Fibroblast of skin of right biceps (primary cell): ENCODE measurements at regions not wholly inside any gene's neighbourhood (a gene's known extent, or its start where the extent isn't known, plus 50 kb on each side); places are given as distances from the start of the nearest gene placed in this dataset.
A peak's percentile ranks its signal among the peaks of the same experiment; 100 is the strongest.

Source experiments
- DNase-seq: peaks from one replicate; pipeline ENCODE4 v3.0.0-alpha.2; 2013

- DNase-seq = no peak
Observed at GRCh38 chr2:23124214-23124750, 260.7 kb upstream of the KLHL29 start.

GRCh38 chr2:23127465-23127864, 257.5 kb upstream of the KLHL29 start:
- no peak for DNase-seq

- no peak for DNase-seq
Observed at GRCh38 chr2:23128684-23129292, 256.2 kb upstream of the KLHL29 start.

GRCh38 chr2:23131066-23131575, 253.9 kb upstream of the KLHL29 start:
- no peak for DNase-seq

- DNase-seq = no peak
Observed at GRCh38 chr2:23132000-23132399, 253.0 kb upstream of the KLHL29 start.

GRCh38 chr2:23132823-23133595, 252.0 kb upstream of the KLHL29 start:
- no peak for DNase-seq

- no peak for DNase-seq
Observed at GRCh38 chr2:23134726-23135125, 250.3 kb upstream of the KLHL29 start.

GRCh38 chr2:23135481-23136100, 249.4 kb upstream of the KLHL29 start:
- peak; percentile 2 for DNase-seq

- peak; percentile 4 for DNase-seq
Observed at GRCh38 chr2:23137166-23137565, 247.8 kb upstream of the KLHL29 start.

GRCh38 chr2:23138701-23139100, 246.3 kb upstream of the KLHL29 start:
- no peak for DNase-seq

- no peak for DNase-seq
Observed at GRCh38 chr2:23145460-23145859, 239.5 kb upstream of the KLHL29 start.

GRCh38 chr2:23146011-23146410, 239.0 kb upstream of the KLHL29 start:
- peak; percentile 10 for DNase-seq

GRCh38 chr2:23148342-23148741, 236.6 kb upstream of the KLHL29 start:
- DNase-seq = no peak

- DNase-seq = no peak
Observed at GRCh38 chr2:23149777-23150176, 235.2 kb upstream of the KLHL29 start.

GRCh38 chr2:23153484-23153883, 231.5 kb upstream of the KLHL29 start:
- DNase-seq = no peak

- DNase-seq = no peak
Observed at GRCh38 chr2:23155022-23155421, 230.0 kb upstream of the KLHL29 start.

- no peak for DNase-seq
Observed at GRCh38 chr2:23157812-23158211, 227.2 kb upstream of the KLHL29 start.

GRCh38 chr2:23158306-23158705, 226.7 kb upstream of the KLHL29 start:
- DNase-seq = no peak

- DNase-seq = no peak
Observed at GRCh38 chr2:23159746-23160405, 225.1 kb upstream of the KLHL29 start.

- DNase-seq = no peak
Observed at GRCh38 chr2:23164173-23164572, 220.8 kb upstream of the KLHL29 start.

GRCh38 chr2:23169896-23170295, 215.1 kb upstream of the KLHL29 start:
- no peak for DNase-seq

- no peak for DNase-seq
Observed at GRCh38 chr2:23171108-23171507, 213.9 kb upstream of the KLHL29 start.

- no peak for DNase-seq
Observed at GRCh38 chr2:23178396-23178795, 206.6 kb upstream of the KLHL29 start.
